ENCODE measurements at regions not wholly inside any gene's neighbourhood (a gene's known extent, or its start where the extent isn't known, plus 50 kb on each side); places are given as distances from the start of the nearest gene placed in this dataset.

GRCh38 chr16:59950431-59950830 is 1216.3 kb upstream of the GOT2 start:
- TF ChIP-seq POLR2A (IDR thresholded peaks at IDR 0.05) = no peak
- TF ChIP-seq, protein P1, sequence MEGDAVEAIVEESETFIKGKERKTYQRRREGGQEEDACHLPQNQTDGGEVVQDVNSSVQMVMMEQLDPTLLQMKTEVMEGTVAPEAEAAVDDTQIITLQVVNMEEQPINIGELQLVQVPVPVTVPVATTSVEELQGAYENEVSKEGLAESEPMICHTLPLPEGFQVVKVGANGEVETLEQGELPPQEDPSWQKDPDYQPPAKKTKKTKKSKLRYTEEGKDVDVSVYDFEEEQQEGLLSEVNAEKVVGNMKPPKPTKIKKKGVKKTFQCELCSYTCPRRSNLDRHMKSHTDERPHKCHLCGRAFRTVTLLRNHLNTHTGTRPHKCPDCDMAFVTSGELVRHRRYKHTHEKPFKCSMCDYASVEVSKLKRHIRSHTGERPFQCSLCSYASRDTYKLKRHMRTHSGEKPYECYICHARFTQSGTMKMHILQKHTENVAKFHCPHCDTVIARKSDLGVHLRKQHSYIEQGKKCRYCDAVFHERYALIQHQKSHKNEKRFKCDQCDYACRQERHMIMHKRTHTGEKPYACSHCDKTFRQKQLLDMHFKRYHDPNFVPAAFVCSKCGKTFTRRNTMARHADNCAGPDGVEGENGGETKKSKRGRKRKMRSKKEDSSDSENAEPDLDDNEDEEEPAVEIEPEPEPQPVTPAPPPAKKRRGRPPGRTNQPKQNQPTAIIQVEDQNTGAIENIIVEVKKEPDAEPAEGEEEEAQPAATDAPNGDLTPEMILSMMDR (IDR thresholded peaks at IDR 0.05) = no peak

Data from lower leg skin (tissue), 3 donors.